NB4 (cell line): ENCODE measurements at regions not wholly inside any gene's neighbourhood (a gene's known extent, or its start where the extent isn't known, plus 50 kb on each side); places are given as distances from the start of the nearest gene placed in this dataset.

Experiments used
- DNase-seq: peaks from one replicate; pipeline ENCODE4 v3.0.0; 2010; ENCODE audit warnings: low read depth
- H3K4me3 ChIP-seq: one replicate; pipeline ENCODE4 v1.5.1; 2011; ENCODE audit warnings: mild to moderate bottlenecking, low read depth, low read length, moderate library complexity
- MYC ChIP-seq: IDR thresholded peaks from 2 replicates; pipeline ENCODE4 v1.6.1; 2011; ENCODE audit warnings: low read depth, low read length
- POLR2A ChIP-seq: IDR thresholded peaks from 2 replicates; pipeline ENCODE4 v1.6.1; 2011; ENCODE audit warnings: mild to moderate bottlenecking; ENCODE audit not compliant: insufficient read length; ENCODE audit errors: extremely low read depth
- TF ChIP-seq, protein P1 (sequence below): IDR thresholded peaks from 2 replicates; pipeline ENCODE4 v1.6.1; 2011; ENCODE audit warnings: low read depth, low read length
- TF ChIP-seq, protein P2 (sequence below): IDR thresholded peaks from one replicate; pipeline ENCODE4 v1.5.1; 2012; ENCODE audit warnings: low read depth, low read length

DNA sequence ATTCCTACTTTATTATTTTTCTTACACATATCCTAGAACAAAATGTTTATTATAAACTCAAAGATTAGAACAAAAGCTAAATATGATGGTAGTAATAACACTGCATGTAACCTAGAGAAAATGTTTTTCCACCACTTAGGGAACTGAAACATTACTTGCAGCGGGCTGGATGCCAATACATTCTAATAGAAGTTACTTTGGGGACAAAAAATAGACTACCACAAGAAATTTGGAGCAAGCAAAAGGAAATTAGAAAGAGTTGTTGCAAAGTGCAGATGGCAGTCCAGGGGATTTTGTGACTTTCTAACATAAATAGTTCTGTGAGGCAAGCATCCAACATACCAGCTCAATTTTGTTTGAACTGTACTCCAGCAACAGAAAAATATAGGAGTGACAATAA lies 255.3 kb upstream of the GRIN3A start:
- TF ChIP-seq POLR2A (no peak), MYC (no peak)
- TF ChIP-seq, protein P1, sequence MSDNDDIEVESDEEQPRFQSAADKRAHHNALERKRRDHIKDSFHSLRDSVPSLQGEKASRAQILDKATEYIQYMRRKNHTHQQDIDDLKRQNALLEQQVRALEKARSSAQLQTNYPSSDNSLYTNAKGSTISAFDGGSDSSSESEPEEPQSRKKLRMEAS: no peak
- TF ChIP-seq, protein P2, sequence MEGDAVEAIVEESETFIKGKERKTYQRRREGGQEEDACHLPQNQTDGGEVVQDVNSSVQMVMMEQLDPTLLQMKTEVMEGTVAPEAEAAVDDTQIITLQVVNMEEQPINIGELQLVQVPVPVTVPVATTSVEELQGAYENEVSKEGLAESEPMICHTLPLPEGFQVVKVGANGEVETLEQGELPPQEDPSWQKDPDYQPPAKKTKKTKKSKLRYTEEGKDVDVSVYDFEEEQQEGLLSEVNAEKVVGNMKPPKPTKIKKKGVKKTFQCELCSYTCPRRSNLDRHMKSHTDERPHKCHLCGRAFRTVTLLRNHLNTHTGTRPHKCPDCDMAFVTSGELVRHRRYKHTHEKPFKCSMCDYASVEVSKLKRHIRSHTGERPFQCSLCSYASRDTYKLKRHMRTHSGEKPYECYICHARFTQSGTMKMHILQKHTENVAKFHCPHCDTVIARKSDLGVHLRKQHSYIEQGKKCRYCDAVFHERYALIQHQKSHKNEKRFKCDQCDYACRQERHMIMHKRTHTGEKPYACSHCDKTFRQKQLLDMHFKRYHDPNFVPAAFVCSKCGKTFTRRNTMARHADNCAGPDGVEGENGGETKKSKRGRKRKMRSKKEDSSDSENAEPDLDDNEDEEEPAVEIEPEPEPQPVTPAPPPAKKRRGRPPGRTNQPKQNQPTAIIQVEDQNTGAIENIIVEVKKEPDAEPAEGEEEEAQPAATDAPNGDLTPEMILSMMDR: no peak

DNA sequence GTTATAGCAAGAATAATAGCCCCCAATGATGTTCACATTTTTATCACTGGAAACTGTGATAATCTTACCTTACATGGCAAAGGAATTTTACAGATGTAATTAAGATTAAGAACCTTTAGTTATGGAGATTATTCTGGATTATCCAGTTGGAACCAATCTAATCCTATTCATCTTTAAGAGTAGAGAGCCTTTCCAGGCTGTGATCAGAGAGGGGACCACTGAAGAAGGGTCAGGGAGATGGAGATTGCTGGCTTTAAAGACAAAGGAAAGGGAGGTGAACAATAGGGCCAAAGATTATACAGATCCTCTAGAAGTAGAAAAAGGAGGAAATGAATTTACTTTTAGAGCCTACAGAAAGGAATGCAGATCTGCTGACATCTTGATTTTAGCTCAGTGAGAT lies 253.5 kb upstream of the GRIN3A start:
- TF ChIP-seq MYC (no peak), POLR2A (no peak)
- TF ChIP-seq, protein P1: no peak
- TF ChIP-seq, protein P2: no peak
- DNase-seq: no peak
- no peak overlapping the region for H3K4me3 ChIP-seq

More for the DNA sequence above, 255.3 kb upstream of the GRIN3A start:
- H3K4me3 ChIP-seq: no peak overlapping the region
- DNase-seq: no peak

DNA sequence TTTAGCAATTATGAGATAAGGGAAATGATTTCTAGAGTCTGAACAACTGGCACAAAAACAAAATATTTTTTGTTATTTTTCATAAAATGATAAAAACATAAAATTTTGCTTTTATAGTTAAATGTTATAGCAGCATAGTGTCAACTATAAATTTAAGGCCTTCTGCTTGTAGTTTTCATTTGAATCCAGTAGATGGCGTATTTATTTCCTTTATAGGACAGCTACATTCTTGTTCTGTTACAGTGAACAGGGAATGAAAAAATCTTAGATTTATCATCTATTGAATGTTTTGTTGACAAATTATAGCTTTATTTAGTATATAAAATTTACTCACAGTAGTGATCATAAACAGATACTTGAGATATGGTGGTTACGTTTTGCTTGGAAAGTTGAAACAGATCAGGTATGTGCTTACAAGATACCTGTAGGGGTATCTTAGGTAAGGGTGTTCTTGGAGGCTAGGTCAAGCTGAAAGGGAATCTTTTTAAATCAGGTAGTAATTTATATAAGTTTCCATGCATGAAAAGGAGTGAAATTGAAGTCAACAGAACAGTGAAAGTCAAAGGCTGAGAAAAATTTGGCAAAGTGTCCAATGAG lies 239.3 kb upstream of the GRIN3A start:
- TF ChIP-seq MYC: no peak
- TF ChIP-seq, protein P2: peak; percentile 2
- DNase-seq: peak; percentile 13
- no peak overlapping the region for H3K4me3 ChIP-seq

DNA sequence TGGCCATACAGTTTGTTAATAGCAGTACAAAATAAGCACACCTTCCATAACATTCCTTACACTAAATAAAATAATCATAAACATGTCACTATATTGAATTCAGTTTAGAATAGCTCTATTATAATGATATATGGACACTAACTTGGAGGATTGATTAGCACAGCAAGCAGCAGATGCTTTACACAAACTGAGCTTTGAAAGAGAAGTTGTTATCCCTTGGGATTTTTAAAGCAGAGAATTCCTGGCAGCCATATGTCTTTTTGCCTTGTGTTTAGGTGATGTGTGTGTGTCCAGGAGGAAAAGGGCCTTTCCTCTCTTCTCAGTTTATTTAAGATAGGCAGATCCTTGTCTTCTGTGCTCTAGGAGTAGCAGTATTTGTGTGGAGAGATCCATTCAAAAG lies 232.2 kb upstream of the GRIN3A start:
- TF ChIP-seq, protein P1: no peak
- TF ChIP-seq MYC: no peak
- TF ChIP-seq, protein P2: no peak
- TF ChIP-seq POLR2A: no peak
- DNase-seq: no peak
- H3K4me3 ChIP-seq: no peak overlapping the region

DNA sequence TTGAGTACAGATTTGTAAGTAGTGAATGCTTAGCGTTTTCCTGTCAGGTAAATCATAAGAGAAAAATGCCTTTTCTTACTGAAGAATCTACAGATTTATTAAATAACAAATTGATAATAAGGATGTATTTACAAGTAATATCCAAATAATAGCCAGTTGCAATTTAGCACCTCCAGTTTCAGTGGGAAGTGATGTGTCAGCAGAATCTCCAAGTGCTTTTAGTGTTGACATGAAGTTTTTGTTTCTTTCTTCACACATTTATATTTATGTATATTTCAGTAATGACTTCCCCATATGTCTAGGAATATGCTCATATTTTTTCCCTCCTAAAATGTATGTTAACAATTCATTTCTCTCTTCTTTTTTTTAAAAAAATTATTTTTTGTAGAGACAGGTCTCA lies 229.9 kb upstream of the GRIN3A start:
- TF ChIP-seq, protein P2: no peak
- TF ChIP-seq, protein P1: no peak
- TF ChIP-seq POLR2A (no peak), MYC (no peak)
- H3K4me3 ChIP-seq: no peak overlapping the region
- no peak for DNase-seq

DNA sequence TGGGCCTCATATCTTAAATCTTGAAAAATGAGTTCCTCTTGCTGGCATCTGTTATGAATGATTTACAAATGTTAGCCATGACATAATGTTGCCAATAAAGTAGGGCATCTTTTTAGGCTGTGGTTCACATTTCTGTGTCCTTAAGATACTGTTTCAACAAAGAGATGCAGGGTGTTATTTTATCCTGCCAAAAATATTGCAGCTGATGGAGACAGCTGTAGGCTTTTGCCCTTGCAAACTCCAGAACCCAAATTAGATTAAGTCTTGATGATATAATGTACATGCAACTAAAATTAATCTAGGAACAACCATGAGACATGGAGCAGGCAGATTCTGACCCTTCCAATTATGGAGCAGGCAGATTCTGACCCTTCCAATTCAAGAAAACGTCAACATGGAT lies 228.2 kb upstream of the GRIN3A start:
- no peak for DNase-seq

More for the DNA sequence above, 228.2 kb upstream of the GRIN3A start:
- TF ChIP-seq MYC (no peak), POLR2A (no peak)
- TF ChIP-seq, protein P2: no peak
- TF ChIP-seq, protein P1: no peak
- no peak overlapping the region for H3K4me3 ChIP-seq
